Caco-2 (cell line): ENCODE measurements at regions not wholly inside any gene's neighbourhood (a gene's known extent, or its start where the extent isn't known, plus 50 kb on each side); places are given as distances from the start of the nearest gene placed in this dataset.

Experiments
- BruUV-seq: library from RNA; stranded (reverse); fragments of 400-500 nt; replicated peaks from 2 replicates; lab custom pipeline; 2021; lab: Mats Ljungman, UMichigan
- CTCF ChIA-PET: fragments of 300-600 bp; sonication (Branson Sonifier 250); formaldehyde crosslinking; loops from one replicate; lab custom pipeline; 2022; ENCODE audit warnings: antibody characterized with exemption; lab: Charles Lee
- POLR2A ChIA-PET: fragments of 300-600 bp; sonication (Branson Sonifier 250); formaldehyde crosslinking; loops from one replicate; lab custom pipeline; 2022; ENCODE audit warnings: antibody characterized with exemption; lab: Charles Lee
- DNase-seq, 2 experiments: peaks; one replicate each; pipeline versions ENCODE4 v3.0.0 to v3.0.0-alpha.2; 2020 to 2022
- H3K27me3 ChIP-seq: replicated peaks from 2 replicates; pipeline ENCODE4 v1.6.0; 2011; ENCODE audit warnings: low read length; ENCODE audit not compliant: control insufficient read depth, insufficient read depth
- H3K36me3 ChIP-seq: 2 replicates; pipeline ENCODE4 v1.5.1; 2011; ENCODE audit warnings: low read length; ENCODE audit not compliant: control insufficient read depth, insufficient read depth
- H3K4me1 ChIP-seq: fragments of 250-450 bp; sonication (Bioruptor Pico); 2 replicates; pipeline ENCODE4 v1.5.1; 2020; ENCODE audit warnings: mild to moderate bottlenecking
- H3K4me3 ChIP-seq: 2 replicates; pipeline ENCODE4 v1.5.1; 2011; ENCODE audit warnings: low read depth, mild to moderate bottlenecking, control low read depth, low read length
- H3K9me3 ChIP-seq: fragments of 250-450 bp; sonication (Bioruptor Pico); 2 replicates; pipeline ENCODE4 v1.5.1; 2020; ENCODE audit warnings: mild to moderate bottlenecking, moderate library complexity
- H3K27ac Mint-ChIP-seq: one replicate; pipeline ENCODE4 v1.8.0; 2022; ENCODE audit warnings: mixed read lengths; ENCODE audit not compliant: unreplicated experiment
- H3K27me3 Mint-ChIP-seq: one replicate; pipeline ENCODE4 v1.8.0; 2022; ENCODE audit warnings: mixed read lengths; ENCODE audit not compliant: insufficient read depth, unreplicated experiment
- H3K36me3 Mint-ChIP-seq: one replicate; pipeline ENCODE4 v1.8.0; 2022; ENCODE audit warnings: mild to moderate bottlenecking, mixed read lengths; ENCODE audit not compliant: insufficient read depth, unreplicated experiment
- H3K4me1 Mint-ChIP-seq: one replicate; pipeline ENCODE4 v1.8.0; 2022; ENCODE audit warnings: low read depth, mixed read lengths; ENCODE audit not compliant: unreplicated experiment
- H3K4me3 Mint-ChIP-seq: one replicate; pipeline ENCODE4 v1.8.0; 2022; ENCODE audit warnings: mild to moderate bottlenecking, moderate library complexity, mixed read lengths; ENCODE audit not compliant: unreplicated experiment
- H3K9me3 Mint-ChIP-seq: one replicate; pipeline ENCODE4 v1.8.0; 2022; ENCODE audit warnings: mixed read lengths; ENCODE audit not compliant: unreplicated experiment
- CTCF ChIP-seq, 2 experiments: fragments of 200-600 bp in 1 of 2; IDR thresholded peaks; 1 replicate in 1 of 2; 2 replicates in 1 of 2; pipeline versions ENCODE4 v1.5.1 to v1.8.0; 2011 to 2022; ENCODE audit warnings: antibody characterized with exemption in 1 of 2, control low read depth in 1 of 2, inconsistent platforms in 1 of 2, low read depth in 1 of 2, low read length in 1 of 2, mild to moderate bottlenecking in 1 of 2, moderate library complexity in 1 of 2; ENCODE audit not compliant: insufficient read depth in 1 of 2, severe bottlenecking in 1 of 2, unreplicated experiment in 1 of 2
- intact Hi-C: fragments of 100-400 bp; cut with micrococcal nuclease; formaldehyde crosslinking; loops from one replicate; pipeline ENCODE4 v1.10.0; 2022; ENCODE audit not compliant: unreplicated experiment

DNA sequence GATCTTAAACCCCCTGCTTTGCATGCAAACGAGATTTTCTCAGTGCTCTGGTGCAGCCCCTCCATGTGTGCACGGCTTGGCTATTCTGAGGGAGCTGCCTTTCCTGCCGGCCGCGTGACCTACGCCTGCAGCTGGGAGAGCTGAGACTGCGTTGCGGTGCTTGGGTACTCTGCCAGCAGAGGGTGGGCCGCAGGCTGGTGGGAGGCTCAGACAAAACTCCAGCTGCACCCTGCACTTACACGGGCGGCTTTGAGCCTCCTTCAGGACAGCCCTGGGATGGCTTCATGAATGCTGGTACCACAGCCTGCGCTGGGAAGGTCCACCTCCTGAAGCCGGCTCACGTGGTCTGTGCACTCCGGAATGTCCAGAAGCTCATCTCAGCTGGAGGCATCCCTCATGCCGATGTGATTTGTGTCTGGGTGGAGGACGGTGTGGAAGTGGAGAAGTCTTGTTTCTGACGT, 223.7 kb downstream of the DLL1 start:
- H3K4me3 ChIP-seq = no peak overlapping the region
- intact Hi-C loops = no loop called here
- Mint-ChIP-seq H3K27ac (no peak overlapping the region), H3K27me3 (no peaks in the 10 kb centered on the region), H3K4me3 (no peak overlapping the region), H3K4me1 (no peaks in the 10 kb centered on the region), H3K36me3 (no peaks in the 10 kb centered on the region), H3K9me3 (peaks cover 5% of the 10 kb centered on the region)
- peaks cover 12% of the 10 kb centered on the region; the same call in 1 of the 2 replicates for H3K9me3 ChIP-seq
- no peaks in the 10 kb centered on the region for H3K27me3 ChIP-seq
- H3K4me1 ChIP-seq = no peaks in the 10 kb centered on the region
- no peak for TF ChIP-seq CTCF (IDR thresholded peaks at IDR 0.05; ENCODE audit: insufficient read depth in 1 of 2, low read depth in 1 of 2, low read length in 1 of 2, severe bottlenecking in 1 of 2, unreplicated experiment in 1 of 2)
- no peaks in the 10 kb centered on the region for H3K36me3 ChIP-seq
- no TSS peak for BruUV-seq
- POLR2A ChIA-PET = no interaction called here
- DNase-seq = peak in 1 of 2 experiments; percentile 17
- CTCF ChIA-PET = no interaction called here

DNA sequence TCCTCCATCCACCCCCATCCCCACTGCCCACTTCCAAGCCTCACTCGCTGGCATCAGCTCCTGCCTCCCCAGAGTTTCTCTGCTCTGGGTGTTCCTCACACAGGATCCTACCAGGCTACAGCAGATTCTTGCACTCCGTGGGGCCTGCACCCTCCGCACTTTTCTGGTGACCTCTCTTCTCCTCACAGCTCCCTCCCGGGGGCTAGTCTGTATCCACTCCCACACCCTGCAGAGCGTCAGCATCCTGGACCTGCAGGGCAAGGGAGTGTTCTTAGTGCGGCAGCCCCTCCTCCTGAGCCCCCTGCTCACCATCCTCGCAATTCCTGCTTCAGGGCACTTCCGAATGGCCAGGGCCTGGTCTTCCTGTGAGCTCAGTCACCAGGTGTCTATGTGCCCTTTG, 224.2 kb downstream of the DLL1 start:
- no peak overlapping the region for H3K4me3 Mint-ChIP-seq
- Histone ChIP-seq H3K4me1 (no peaks in the 10 kb centered on the region), H3K27me3 (no peaks in the 10 kb centered on the region), H3K9me3 (peaks cover 12% of the 10 kb centered on the region; the same call in 1 of the 2 replicates), H3K36me3 (no peaks in the 10 kb centered on the region), H3K4me3 (no peak overlapping the region)
- no peak for TF ChIP-seq CTCF (IDR thresholded peaks at IDR 0.05; ENCODE audit: insufficient read depth in 1 of 2, low read depth in 1 of 2, low read length in 1 of 2, severe bottlenecking in 1 of 2, unreplicated experiment in 1 of 2)
- H3K36me3 Mint-ChIP-seq = no peaks in the 10 kb centered on the region
- H3K27ac Mint-ChIP-seq = no peak overlapping the region
- BruUV-seq = no TSS peak
- intact Hi-C loops = no loop called here
- POLR2A ChIA-PET = no interaction called here
- CTCF ChIA-PET = no interaction called here
- H3K4me1 Mint-ChIP-seq = no peaks in the 10 kb centered on the region
- peak in 1 of 2 experiments; percentile 12 for DNase-seq
- no peaks in the 10 kb centered on the region for H3K27me3 Mint-ChIP-seq
- H3K9me3 Mint-ChIP-seq = no peaks in the 10 kb centered on the region

DNA sequence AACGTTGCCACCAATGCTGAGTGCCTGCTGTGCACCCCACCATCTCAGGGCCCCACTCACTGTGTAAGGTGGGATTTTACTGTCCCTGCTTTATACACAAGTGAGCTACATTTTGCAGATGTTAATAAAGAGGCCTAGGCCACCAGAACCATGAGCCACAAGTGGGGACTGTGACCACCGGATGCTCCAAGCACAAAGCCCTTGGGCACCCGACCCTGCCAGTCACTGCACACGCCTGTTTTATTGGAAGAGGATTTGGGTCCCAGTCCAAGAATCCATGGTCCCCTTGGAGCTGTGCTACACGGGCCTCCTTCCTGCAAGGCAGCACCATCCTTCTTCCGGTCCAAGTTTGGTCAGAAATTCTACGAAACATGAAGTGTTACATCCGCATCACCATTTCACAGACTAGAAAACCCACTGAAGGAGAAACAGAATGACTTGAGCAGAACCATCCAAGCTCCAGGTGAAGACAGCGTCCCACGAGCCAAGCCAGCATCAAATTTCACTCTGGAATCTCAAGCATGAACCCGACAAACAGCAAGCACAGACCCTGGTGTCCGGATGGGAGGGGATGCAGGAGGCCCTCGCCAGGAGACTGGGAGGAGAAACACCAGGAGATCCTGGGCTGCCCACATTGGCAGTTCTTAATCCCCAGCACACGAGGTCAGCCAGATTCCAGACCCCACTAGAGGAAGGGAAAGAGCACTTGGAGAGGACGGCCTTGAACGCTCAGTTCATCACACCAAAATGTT, 226.9 kb downstream of the DLL1 start:
- CTCF ChIA-PET = no interaction called here
- H3K9me3 Mint-ChIP-seq = no peaks in the 10 kb centered on the region

More for the DNA sequence above, 226.9 kb downstream of the DLL1 start:
- Mint-ChIP-seq H3K27ac (no peak overlapping the region), H3K27me3 (no peaks in the 10 kb centered on the region), H3K4me3 (no peak overlapping the region), H3K36me3 (no peaks in the 10 kb centered on the region), H3K4me1 (no peaks in the 10 kb centered on the region)
- Histone ChIP-seq H3K9me3 (no peaks in the 10 kb centered on the region), H3K4me3 (no peak overlapping the region), H3K36me3 (no peaks in the 10 kb centered on the region), H3K27me3 (no peaks in the 10 kb centered on the region), H3K4me1 (no peaks in the 10 kb centered on the region)
- POLR2A ChIA-PET = no interaction called here
- no TSS peak for BruUV-seq
- intact Hi-C loops = no loop called here
- TF ChIP-seq CTCF (IDR thresholded peaks at IDR 0.05; ENCODE audit: insufficient read depth in 1 of 2, low read depth in 1 of 2, low read length in 1 of 2, severe bottlenecking in 1 of 2, unreplicated experiment in 1 of 2) = no peak
- DNase-seq = peak in 1 of 2 experiments; percentile 37
